ENCODE measurements at regions not wholly inside any gene's neighbourhood (a gene's known extent, or its start where the extent isn't known, plus 50 kb on each side); places are given as distances from the start of the nearest gene placed in this dataset.
"Not testable (repeated sequence)": the region's sequence is repeated elsewhere in the genome, so short reads cannot be mapped to it uniquely, and the experiment has no call there.

DNA sequence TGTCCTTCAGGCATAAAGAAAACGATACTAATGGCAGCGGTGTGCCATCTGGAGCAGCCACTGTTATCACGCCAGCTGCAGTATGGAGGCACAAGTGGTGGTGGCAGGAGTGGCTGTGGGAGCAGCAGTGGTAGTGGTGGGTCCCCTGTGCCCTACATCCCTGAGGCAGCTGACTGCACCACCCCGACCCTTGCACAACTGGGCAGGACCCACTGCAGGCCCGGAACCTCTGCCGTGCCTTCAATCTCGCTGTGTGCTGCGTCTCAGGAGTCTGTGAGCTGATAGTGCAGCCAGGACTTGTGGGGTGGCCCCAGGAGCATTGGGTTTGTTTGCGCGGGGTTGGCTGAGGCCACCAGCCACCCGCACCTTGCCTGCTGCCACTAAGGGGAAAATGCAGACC, 1718.0 kb downstream of the SPATA31A7 start:
- H3K36me3 ChIP-seq (ENCODE audit: control insufficient read depth in 1 of 2, insufficient read depth in 2 of 2, low read length in 2 of 2); H3K9me3 ChIP-seq (ENCODE audit: control insufficient read depth in 1 of 2, low read length in 2 of 2); H3K27ac ChIP-seq (ENCODE audit: low read depth, low read length); H3K27me3 ChIP-seq (ENCODE audit: control insufficient read depth in 1 of 2, insufficient read depth in 2 of 2, low read length in 2 of 2); H3K4me3 ChIP-seq (ENCODE audit: low read depth in 1 of 2, low read length in 2 of 2); H3K9ac ChIP-seq (ENCODE audit: low read depth in 1 of 2, low read length in 2 of 2); H3K4me1 ChIP-seq (ENCODE audit: control insufficient read depth in 1 of 2, insufficient read depth in 2 of 2, low read length in 2 of 2): not testable (repeated sequence)

DNA sequence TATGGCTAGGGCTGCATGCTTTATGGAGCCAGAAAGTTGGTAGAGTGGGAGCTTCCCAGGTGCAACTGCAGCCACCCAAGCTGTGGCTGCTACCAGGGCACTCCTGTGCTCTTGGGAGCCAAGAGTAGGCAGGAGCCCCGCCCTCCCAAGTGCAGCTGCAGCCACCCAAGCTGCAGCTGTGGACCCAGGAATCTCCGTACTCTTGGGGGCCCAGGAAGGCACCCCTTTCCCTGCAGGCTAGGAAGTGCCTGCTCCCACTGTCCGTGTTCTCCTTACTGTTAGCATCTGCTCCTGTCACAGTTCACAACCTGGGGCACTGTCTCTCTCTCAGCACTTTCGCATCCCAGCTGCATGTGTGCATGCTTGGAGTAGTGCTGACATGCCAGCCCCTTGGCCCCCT, 1718.4 kb downstream of the SPATA31A7 start:
- H3K9me3 ChIP-seq (ENCODE audit: control insufficient read depth in 1 of 2, low read length in 2 of 2); H3K4me3 ChIP-seq (ENCODE audit: low read depth in 1 of 2, low read length in 2 of 2); H3K27ac ChIP-seq (ENCODE audit: low read depth, low read length); H3K9ac ChIP-seq (ENCODE audit: low read depth in 1 of 2, low read length in 2 of 2); H3K27me3 ChIP-seq (ENCODE audit: control insufficient read depth in 1 of 2, insufficient read depth in 2 of 2, low read length in 2 of 2); H3K4me1 ChIP-seq (ENCODE audit: control insufficient read depth in 1 of 2, insufficient read depth in 2 of 2, low read length in 2 of 2); H3K36me3 ChIP-seq (ENCODE audit: control insufficient read depth in 1 of 2, insufficient read depth in 2 of 2, low read length in 2 of 2): not testable (repeated sequence)

DNA sequence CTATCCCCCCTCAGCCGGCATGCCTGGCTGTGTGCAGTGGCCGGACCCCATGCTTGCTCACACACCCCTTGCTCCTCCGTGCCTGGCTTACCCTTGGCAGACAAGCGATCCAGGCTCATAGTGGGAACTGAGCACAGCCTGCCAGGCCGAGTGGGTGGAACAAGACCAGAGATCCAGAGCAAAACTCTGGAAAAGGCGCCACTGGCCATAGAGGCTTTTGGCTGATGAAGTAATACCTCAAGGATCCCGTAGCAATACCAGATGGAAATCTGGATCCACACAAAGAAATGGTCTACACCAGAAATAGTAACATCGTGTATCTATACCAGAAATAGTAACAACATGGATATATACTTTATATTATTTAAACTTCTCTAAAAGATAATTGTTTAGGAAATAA, 1719.6 kb downstream of the SPATA31A7 start:
- H3K4me1 ChIP-seq (ENCODE audit: control insufficient read depth in 1 of 2, insufficient read depth in 2 of 2, low read length in 2 of 2); H3K27me3 ChIP-seq (ENCODE audit: control insufficient read depth in 1 of 2, insufficient read depth in 2 of 2, low read length in 2 of 2); H3K4me3 ChIP-seq (ENCODE audit: low read depth in 1 of 2, low read length in 2 of 2); H3K36me3 ChIP-seq (ENCODE audit: control insufficient read depth in 1 of 2, insufficient read depth in 2 of 2, low read length in 2 of 2); H3K9ac ChIP-seq (ENCODE audit: low read depth in 1 of 2, low read length in 2 of 2); H3K27ac ChIP-seq (ENCODE audit: low read depth, low read length); H3K9me3 ChIP-seq (ENCODE audit: control insufficient read depth in 1 of 2, low read length in 2 of 2): not testable (repeated sequence)

DNA sequence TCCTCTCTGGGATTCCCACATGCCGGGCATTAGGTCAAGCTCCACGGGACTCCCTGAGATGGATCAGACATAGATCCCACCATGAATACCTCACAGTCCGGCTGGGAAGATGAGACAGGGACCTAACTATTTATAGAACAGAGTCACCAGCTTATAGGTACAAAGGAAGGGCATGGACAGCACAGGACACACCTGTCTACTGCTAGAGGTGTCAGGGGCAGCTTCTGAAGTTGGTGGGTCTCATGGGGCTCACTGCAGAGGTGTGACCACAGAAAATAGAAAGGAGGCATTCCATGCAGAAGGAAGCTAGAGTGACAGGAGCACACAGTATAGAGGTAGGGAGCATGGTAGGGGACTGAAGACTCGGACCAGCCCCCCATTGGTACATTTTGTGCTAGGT, 1722.4 kb downstream of the SPATA31A7 start:
- not testable (repeated sequence) for H3K4me3 ChIP-seq (ENCODE audit: low read depth in 1 of 2, low read length in 2 of 2)

DNA sequence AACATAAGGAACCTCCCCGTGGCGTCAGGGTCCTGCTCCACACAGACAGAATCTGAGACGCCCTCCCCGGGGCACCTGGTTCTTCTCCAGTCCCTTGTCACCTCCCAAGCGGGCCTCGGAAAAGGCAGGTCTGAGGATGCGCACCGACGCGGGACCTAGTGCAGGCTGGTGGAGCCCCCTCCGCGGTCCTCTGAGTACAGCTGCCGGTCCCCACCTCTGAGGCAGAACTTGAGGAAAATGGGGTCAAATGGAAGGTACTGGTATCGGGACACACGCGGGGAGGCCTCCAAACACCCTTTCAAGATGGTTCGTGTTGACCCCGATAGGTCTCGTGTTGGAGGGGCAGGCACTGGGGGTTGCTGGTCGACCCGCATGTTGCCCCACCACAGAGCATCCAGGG, 1725.3 kb downstream of the SPATA31A7 start:
- not testable (repeated sequence) for H3K9me3 ChIP-seq (ENCODE audit: control insufficient read depth in 1 of 2, low read length in 2 of 2); H3K9ac ChIP-seq (ENCODE audit: low read depth in 1 of 2, low read length in 2 of 2); H3K36me3 ChIP-seq (ENCODE audit: control insufficient read depth in 1 of 2, insufficient read depth in 2 of 2, low read length in 2 of 2); H3K27ac ChIP-seq (ENCODE audit: low read depth, low read length); H3K4me1 ChIP-seq (ENCODE audit: control insufficient read depth in 1 of 2, insufficient read depth in 2 of 2, low read length in 2 of 2); H3K4me3 ChIP-seq (ENCODE audit: low read depth in 1 of 2, low read length in 2 of 2); H3K27me3 ChIP-seq (ENCODE audit: control insufficient read depth in 1 of 2, insufficient read depth in 2 of 2, low read length in 2 of 2)

More for the DNA sequence above, 1722.4 kb downstream of the SPATA31A7 start:
- H3K36me3 ChIP-seq (ENCODE audit: control insufficient read depth in 1 of 2, insufficient read depth in 2 of 2, low read length in 2 of 2); H3K27me3 ChIP-seq (ENCODE audit: control insufficient read depth in 1 of 2, insufficient read depth in 2 of 2, low read length in 2 of 2); H3K4me1 ChIP-seq (ENCODE audit: control insufficient read depth in 1 of 2, insufficient read depth in 2 of 2, low read length in 2 of 2); H3K9me3 ChIP-seq (ENCODE audit: control insufficient read depth in 1 of 2, low read length in 2 of 2); H3K27ac ChIP-seq (ENCODE audit: low read depth, low read length); H3K9ac ChIP-seq (ENCODE audit: low read depth in 1 of 2, low read length in 2 of 2): not testable (repeated sequence)

DNA sequence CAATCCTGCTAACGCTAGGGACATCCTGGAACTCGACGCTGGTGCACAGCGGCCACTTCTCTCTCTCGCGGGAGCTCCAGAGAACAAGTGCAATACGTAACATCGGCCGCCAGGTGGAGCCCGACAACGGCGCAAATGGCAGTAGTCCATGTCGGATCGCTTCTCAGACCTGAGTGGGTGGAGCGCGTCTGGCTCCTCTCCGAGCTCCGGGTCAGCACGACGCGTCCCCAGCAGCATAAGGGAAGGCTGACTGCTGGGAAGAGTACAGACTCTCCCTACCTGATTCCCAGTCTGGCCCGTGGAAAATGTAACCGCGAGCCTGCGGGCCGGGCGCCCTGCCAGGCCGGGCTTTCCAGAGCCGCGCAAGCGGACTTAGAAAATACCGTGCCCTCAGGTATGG, 1725.8 kb downstream of the SPATA31A7 start:
- H3K36me3 ChIP-seq (ENCODE audit: control insufficient read depth in 1 of 2, insufficient read depth in 2 of 2, low read length in 2 of 2); H3K4me3 ChIP-seq (ENCODE audit: low read depth in 1 of 2, low read length in 2 of 2); H3K27me3 ChIP-seq (ENCODE audit: control insufficient read depth in 1 of 2, insufficient read depth in 2 of 2, low read length in 2 of 2); H3K9ac ChIP-seq (ENCODE audit: low read depth in 1 of 2, low read length in 2 of 2); H3K4me1 ChIP-seq (ENCODE audit: control insufficient read depth in 1 of 2, insufficient read depth in 2 of 2, low read length in 2 of 2); H3K9me3 ChIP-seq (ENCODE audit: control insufficient read depth in 1 of 2, low read length in 2 of 2); H3K27ac ChIP-seq (ENCODE audit: low read depth, low read length): not testable (repeated sequence)

DNA sequence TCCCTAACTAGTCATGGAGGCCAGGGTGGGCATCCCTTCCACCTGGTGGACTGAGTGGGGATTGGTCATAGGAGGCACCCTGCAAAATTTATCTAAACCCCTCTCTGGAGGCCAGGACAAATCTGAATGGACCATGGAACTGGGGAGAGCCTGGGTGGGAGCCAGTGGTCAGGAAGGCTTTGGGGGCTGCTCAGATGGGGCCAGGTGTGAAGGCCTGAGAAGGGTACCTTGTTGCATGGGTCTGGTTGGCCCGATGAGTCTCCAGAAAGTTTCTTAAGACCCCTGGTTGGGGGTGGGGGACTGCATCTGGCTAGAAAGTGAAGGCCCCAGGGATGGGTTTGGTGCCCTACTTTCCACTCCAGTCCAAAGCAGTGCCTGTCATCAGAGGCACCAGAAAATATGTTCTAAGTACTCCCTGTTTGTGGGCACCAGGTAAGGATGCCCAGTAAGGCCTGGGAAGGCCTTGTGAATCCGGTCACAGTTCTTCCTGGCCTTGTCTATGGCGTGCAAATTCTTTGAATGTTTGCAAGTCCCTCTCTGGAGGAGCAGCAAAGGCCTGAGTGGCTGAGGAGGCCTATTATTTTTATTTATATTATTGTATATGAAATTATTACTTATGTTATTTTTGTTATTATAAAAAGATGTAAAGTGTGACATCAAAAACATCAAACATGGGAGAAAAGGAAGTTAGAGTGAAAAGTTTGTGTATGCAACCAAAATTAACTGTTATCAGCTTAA, 1729.0 kb downstream of the SPATA31A7 start:
- not testable (repeated sequence) for H3K4me1 ChIP-seq (ENCODE audit: control insufficient read depth in 1 of 2, insufficient read depth in 2 of 2, low read length in 2 of 2); H3K27ac ChIP-seq (ENCODE audit: low read depth, low read length); H3K27me3 ChIP-seq (ENCODE audit: control insufficient read depth in 1 of 2, insufficient read depth in 2 of 2, low read length in 2 of 2); H3K9me3 ChIP-seq (ENCODE audit: control insufficient read depth in 1 of 2, low read length in 2 of 2); H3K9ac ChIP-seq (ENCODE audit: low read depth in 1 of 2, low read length in 2 of 2); H3K36me3 ChIP-seq (ENCODE audit: control insufficient read depth in 1 of 2, insufficient read depth in 2 of 2, low read length in 2 of 2); H3K4me3 ChIP-seq (ENCODE audit: low read depth in 1 of 2, low read length in 2 of 2)

DNA sequence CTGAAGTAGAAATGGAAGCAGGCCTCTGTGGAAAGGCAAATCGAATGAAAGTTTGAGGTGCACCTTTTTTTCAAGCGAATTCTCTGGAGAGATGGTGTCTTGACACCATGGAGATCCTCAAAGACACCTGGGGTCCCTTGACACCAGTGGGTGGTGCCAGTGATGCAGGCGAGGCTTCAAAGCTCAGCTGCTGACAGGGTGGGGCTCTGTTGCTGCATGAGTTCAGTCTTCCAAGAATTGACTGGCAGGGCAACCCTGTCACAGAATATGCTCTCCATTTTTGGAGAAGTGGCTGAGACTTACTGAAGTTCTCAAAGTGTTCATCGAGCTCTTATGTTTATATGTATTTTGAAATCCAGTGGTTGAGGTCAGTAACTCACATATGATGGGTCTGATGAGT, 1741.6 kb downstream of the SPATA31A7 start:
- H3K36me3 ChIP-seq (ENCODE audit: control insufficient read depth in 1 of 2, insufficient read depth in 2 of 2, low read length in 2 of 2); H3K9me3 ChIP-seq (ENCODE audit: control insufficient read depth in 1 of 2, low read length in 2 of 2); H3K9ac ChIP-seq (ENCODE audit: low read depth in 1 of 2, low read length in 2 of 2); H3K4me1 ChIP-seq (ENCODE audit: control insufficient read depth in 1 of 2, insufficient read depth in 2 of 2, low read length in 2 of 2); H3K4me3 ChIP-seq (ENCODE audit: low read depth in 1 of 2, low read length in 2 of 2); H3K27me3 ChIP-seq (ENCODE audit: control insufficient read depth in 1 of 2, insufficient read depth in 2 of 2, low read length in 2 of 2); H3K27ac ChIP-seq (ENCODE audit: low read depth, low read length): not testable (repeated sequence)

DNA sequence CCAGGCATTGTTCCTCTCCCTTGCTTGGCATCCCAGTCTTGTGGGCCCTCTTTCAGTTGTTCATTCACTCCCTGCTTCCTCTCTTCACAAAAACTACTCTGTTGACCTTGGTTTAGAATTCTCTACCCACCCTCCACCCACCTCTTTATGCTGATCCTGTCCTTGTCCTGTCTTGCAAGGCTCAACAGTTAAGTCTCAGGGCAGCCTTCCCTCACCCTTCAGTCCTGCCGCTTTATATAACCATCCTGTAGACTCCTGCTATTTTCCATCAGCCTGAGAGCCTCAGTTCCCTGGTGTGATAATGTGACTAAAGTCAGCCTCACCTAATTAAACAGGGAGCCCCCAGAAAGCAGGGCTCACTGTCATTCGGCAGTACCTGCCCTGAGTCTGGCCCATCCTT, 1763.0 kb downstream of the SPATA31A7 start:
- H3K9me3 ChIP-seq (ENCODE audit: control insufficient read depth in 1 of 2, low read length in 2 of 2); H3K27ac ChIP-seq (ENCODE audit: low read depth, low read length); H3K4me1 ChIP-seq (ENCODE audit: control insufficient read depth in 1 of 2, insufficient read depth in 2 of 2, low read length in 2 of 2); H3K27me3 ChIP-seq (ENCODE audit: control insufficient read depth in 1 of 2, insufficient read depth in 2 of 2, low read length in 2 of 2); H3K36me3 ChIP-seq (ENCODE audit: control insufficient read depth in 1 of 2, insufficient read depth in 2 of 2, low read length in 2 of 2); H3K4me3 ChIP-seq (ENCODE audit: low read depth in 1 of 2, low read length in 2 of 2); H3K9ac ChIP-seq (ENCODE audit: low read depth in 1 of 2, low read length in 2 of 2): not testable (repeated sequence)

Data from duodenal mucosa (tissue), 2 donors.